ENCODE measurements at regions not wholly inside any gene's neighbourhood (a gene's known extent, or its start where the extent isn't known, plus 50 kb on each side); places are given as distances from the start of the nearest gene placed in this dataset.

- CTCF ChIA-PET = no interaction called here
- no peaks in the 10 kb centered on the region for H3K4me1 ChIP-seq
- no peak overlapping the region for H3K4me2 ChIP-seq
- no peaks in the 10 kb centered on the region for H3K9me3 ChIP-seq
- ATAC-seq (no peak), DNase-seq (ENCODE audit: low read depth in 1 of 2, low spot score in 1 of 2) (no peak), FAIRE-seq (no peak)
- TF ChIP-seq TP53 (CRISPR knock-in tag; IDR thresholded peaks at IDR 0.05) = no peak
- no peak overlapping the region for H3K4me3 ChIP-seq
- POLR2A ChIA-PET = no interaction called here
- no peak overlapping the region for H3K27ac ChIP-seq
- 0% methylated on average over 1 of the region's 1 CpG for WGBS (ENCODE audit: missing lambda C conversion rate)
Observed at GRCh38 chr4:120452536-120452935, 385.9 kb upstream of the MAD2L1 start.

GRCh38 chr4:120452001-120452400, 385.4 kb upstream of the MAD2L1 start:
- DNase-seq (ENCODE audit: low read depth in 1 of 2, low spot score in 1 of 2) = no peak
- POLR2A ChIA-PET = no interaction called here
- FAIRE-seq = no peak
- H3K9me3 ChIP-seq = no peaks in the 10 kb centered on the region
- TF ChIP-seq CBX8 (IDR thresholded peaks at IDR 0.05) (no peak), BHLHE40 (IDR thresholded peaks at IDR 0.05; ENCODE audit: low read depth, low read length) (no peak), TFCP2L1 (CRISPR knock-in tag; IDR thresholded peaks at IDR 0.05) (no peak), ZC3H11A (IDR thresholded peaks at IDR 0.05) (no peak)
- H3K4me1 ChIP-seq = no peaks in the 10 kb centered on the region
- H3K4me2 ChIP-seq = no peak overlapping the region
- no peak overlapping the region for H3K27ac ChIP-seq
- no peak overlapping the region for H3K4me3 ChIP-seq
- ATAC-seq = no peak
- CTCF ChIA-PET = no interaction called here

GRCh38 chr4:120447774-120448173, 381.1 kb upstream of the MAD2L1 start:
- Histone ChIP-seq H3K4me3 (no peak overlapping the region), H3K4me1 (no peaks in the 10 kb centered on the region), H3K27ac (no peak overlapping the region), H3K9me3 (no peaks in the 10 kb centered on the region), H3K4me2 (no peak overlapping the region)
- ATAC-seq (no peak), DNase-seq (ENCODE audit: low read depth in 1 of 2, low spot score in 1 of 2) (no peak), FAIRE-seq (no peak)
- ChIA-PET POLR2A (no interaction called here), CTCF (no interaction called here)
- TF ChIP-seq TFCP2L1 (CRISPR knock-in tag; IDR thresholded peaks at IDR 0.05) (no peak), MAFK (IDR thresholded peaks at IDR 0.05; ENCODE audit: partially characterized antibody) (no peak), HOXA7 (CRISPR knock-in tag; IDR thresholded peaks at IDR 0.05) (no peak), ZSCAN20 (CRISPR knock-in tag; IDR thresholded peaks at IDR 0.05) (no peak), RAD21 (conservative IDR thresholded peaks at IDR 0.05 in 1 of 2, IDR thresholded peaks at IDR 0.05 in 1 of 2) (no peak), TP53 (CRISPR knock-in tag; IDR thresholded peaks at IDR 0.05) (no peak), HOXB5 (CRISPR knock-in tag; IDR thresholded peaks at IDR 0.05) (no peak), CHD2 (IDR thresholded peaks at IDR 0.05; ENCODE audit: low read length, partially characterized antibody) (no peak), JUNB (IDR thresholded peaks at IDR 0.05) (no peak), ZNF302 (CRISPR knock-in tag; IDR thresholded peaks at IDR 0.05) (no peak), RCOR1 (IDR thresholded peaks at IDR 0.05; ENCODE audit: low read depth, low read length) (no peak), PBX3 (IDR thresholded peaks at IDR 0.05) (no peak), FOSL2 (IDR thresholded peaks at IDR 0.05) (no peak), FOSL2 (CRISPR knock-in tag; IDR thresholded peaks at IDR 0.05) (no peak), MAX (IDR thresholded peaks at IDR 0.05) (no peak), POLR2A (IDR thresholded peaks at IDR 0.05; ENCODE audit: low read length) (no peak), FOSB (CRISPR knock-in tag; IDR thresholded peaks at IDR 0.05) (no peak)
- WGBS (ENCODE audit: missing lambda C conversion rate) = 5% methylated on average over 1 of the region's 1 CpG

- FAIRE-seq (no peak), ATAC-seq (no peak), DNase-seq (ENCODE audit: low read depth in 1 of 2, low spot score in 1 of 2) (no peak)
- H3K4me2 ChIP-seq = no peak overlapping the region
- POLR2A ChIA-PET = no interaction called here
- H3K4me3 ChIP-seq = no peak overlapping the region
- CTCF ChIA-PET = no interaction called here
- H3K4me1 ChIP-seq = no peaks in the 10 kb centered on the region
- TF ChIP-seq TFCP2L1 (CRISPR knock-in tag; IDR thresholded peaks at IDR 0.05) (no peak), FOSL2 (IDR thresholded peaks at IDR 0.05) (no peak), FOSL2 (CRISPR knock-in tag; IDR thresholded peaks at IDR 0.05) (no peak), MYC (IDR thresholded peaks at IDR 0.05; ENCODE audit: borderline replicate concordance, low read length) (no peak), JUNB (IDR thresholded peaks at IDR 0.05) (no peak), CTCF (IDR thresholded peaks at IDR 0.05) (no peak), REST (IDR thresholded peaks at IDR 0.05) (no peak), CBX8 (IDR thresholded peaks at IDR 0.05) (no peak), ZC3H11A (IDR thresholded peaks at IDR 0.05) (no peak), PHF8 (IDR thresholded peaks at IDR 0.05; ENCODE audit: borderline replicate concordance, low read depth) (no peak), NFE2L2 (conservative IDR thresholded peaks at IDR 0.05; ENCODE audit: low read length) (no peak), E2F6 (IDR thresholded peaks at IDR 0.05; ENCODE audit: borderline replicate concordance, low read depth) (no peak)
- no peak overlapping the region for H3K27ac ChIP-seq
- no peaks in the 10 kb centered on the region for H3K9me3 ChIP-seq
- 10% methylated on average over 1 of the region's 1 CpG for WGBS (ENCODE audit: missing lambda C conversion rate)
Observed at GRCh38 chr4:120446051-120446567, 379.5 kb upstream of the MAD2L1 start.

All from A549 (cell line).